AG04449 (cell line): ENCODE measurements at regions not wholly inside any gene's neighbourhood (a gene's known extent, or its start where the extent isn't known, plus 50 kb on each side); places are given as distances from the start of the nearest gene placed in this dataset.

Experiments
- CTCF ChIA-PET: fragments of 350-600 bp; formaldehyde crosslinking; extraction: SDS; loops from one replicate; lab custom pipeline; 2021; ENCODE audit warnings: antibody characterized with exemption; lab: Yijun Ruan, JAX
- POLR2A ChIA-PET: fragments of 400-600, 350-600 bp; formaldehyde crosslinking; extraction: SDS; loops from one replicate; lab custom pipeline; 2020; ENCODE audit warnings: antibody characterized with exemption, inconsistent platforms; lab: Yijun Ruan, JAX
- DNase-seq: peaks from one replicate; pipeline ENCODE4 v3.0.0-alpha.2; 2010; ENCODE audit warnings: low read depth, low spot score
- H3K4me3 ChIP-seq: 2 replicates; pipeline ENCODE4 v1.5.1; 2011; ENCODE audit warnings: low read depth, mild to moderate bottlenecking, control low read depth, low read length
- TF ChIP-seq, protein P1 (sequence below): IDR thresholded peaks from one replicate; pipeline ENCODE4 v1.5.1; 2011; ENCODE audit warnings: mild to moderate bottlenecking, moderate library complexity, low read length, control low read depth, inconsistent platforms; ENCODE audit not compliant: insufficient read depth; ENCODE audit errors: missing control alignments

DNA sequence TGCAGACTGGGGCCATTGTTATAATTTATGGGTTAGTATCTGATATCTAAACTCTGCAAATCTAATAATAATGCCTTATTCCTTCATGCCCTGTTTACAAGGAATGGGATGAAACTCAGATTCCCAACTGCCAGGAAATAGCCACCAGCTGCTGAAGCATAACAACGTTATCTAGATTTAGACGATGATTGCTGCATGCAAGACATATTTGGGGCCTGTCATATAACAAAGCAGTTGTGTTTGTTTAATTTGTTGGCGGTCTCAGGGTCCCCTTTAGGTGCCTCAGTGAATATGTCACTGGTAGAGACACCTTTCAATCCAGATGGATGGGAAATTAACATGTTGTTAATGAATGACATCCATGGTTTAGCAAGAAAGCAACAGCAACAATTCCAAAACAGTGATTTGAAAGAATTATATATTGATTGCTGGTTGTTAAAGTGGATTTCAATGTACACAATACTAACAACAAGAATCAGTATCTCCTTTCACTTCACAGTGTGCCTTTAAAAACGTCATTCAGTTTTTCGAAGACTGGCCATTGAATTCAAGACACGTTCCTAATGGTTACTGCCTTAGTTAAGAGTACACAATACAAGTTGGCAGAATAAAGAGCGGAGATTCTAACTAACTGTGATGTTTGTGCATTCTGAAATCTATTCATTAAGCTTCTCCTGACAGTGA lies 860.6 kb upstream of the CELF2 start:
- POLR2A ChIA-PET: no interaction called here
- TF ChIP-seq, protein P1, sequence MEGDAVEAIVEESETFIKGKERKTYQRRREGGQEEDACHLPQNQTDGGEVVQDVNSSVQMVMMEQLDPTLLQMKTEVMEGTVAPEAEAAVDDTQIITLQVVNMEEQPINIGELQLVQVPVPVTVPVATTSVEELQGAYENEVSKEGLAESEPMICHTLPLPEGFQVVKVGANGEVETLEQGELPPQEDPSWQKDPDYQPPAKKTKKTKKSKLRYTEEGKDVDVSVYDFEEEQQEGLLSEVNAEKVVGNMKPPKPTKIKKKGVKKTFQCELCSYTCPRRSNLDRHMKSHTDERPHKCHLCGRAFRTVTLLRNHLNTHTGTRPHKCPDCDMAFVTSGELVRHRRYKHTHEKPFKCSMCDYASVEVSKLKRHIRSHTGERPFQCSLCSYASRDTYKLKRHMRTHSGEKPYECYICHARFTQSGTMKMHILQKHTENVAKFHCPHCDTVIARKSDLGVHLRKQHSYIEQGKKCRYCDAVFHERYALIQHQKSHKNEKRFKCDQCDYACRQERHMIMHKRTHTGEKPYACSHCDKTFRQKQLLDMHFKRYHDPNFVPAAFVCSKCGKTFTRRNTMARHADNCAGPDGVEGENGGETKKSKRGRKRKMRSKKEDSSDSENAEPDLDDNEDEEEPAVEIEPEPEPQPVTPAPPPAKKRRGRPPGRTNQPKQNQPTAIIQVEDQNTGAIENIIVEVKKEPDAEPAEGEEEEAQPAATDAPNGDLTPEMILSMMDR: no peak
- no peak for DNase-seq
- no peak overlapping the region for H3K4me3 ChIP-seq
- CTCF ChIA-PET: no interaction called here

DNA sequence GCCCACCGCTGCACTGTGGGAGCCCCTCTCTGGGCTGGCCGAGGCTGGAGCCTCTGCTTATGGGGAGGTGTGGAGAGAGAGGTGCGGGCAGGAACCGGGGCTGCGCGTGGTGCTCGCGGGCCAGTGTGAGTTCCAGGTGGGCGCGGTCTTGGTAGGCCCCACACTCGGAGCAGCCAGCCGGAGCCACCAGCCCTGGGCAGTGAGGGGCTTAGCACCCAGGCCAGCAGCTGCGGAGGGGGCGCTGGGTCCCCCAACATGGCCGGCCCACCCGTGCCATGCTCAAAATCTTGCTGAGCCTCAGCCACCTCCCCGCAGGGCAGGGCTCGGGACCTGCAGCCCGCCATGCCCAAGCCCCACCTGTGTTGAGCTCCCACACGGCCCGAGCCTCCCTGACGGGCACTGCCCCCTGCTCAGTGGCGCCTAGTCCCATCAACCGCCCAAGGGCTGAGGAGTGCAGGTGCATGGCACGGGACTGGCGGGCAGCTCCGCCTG lies 856.8 kb upstream of the CELF2 start:
- no peak overlapping the region for H3K4me3 ChIP-seq
- POLR2A ChIA-PET: no interaction called here
- no peak for DNase-seq
- TF ChIP-seq, protein P1: no peak
- CTCF ChIA-PET: no interaction called here

DNA sequence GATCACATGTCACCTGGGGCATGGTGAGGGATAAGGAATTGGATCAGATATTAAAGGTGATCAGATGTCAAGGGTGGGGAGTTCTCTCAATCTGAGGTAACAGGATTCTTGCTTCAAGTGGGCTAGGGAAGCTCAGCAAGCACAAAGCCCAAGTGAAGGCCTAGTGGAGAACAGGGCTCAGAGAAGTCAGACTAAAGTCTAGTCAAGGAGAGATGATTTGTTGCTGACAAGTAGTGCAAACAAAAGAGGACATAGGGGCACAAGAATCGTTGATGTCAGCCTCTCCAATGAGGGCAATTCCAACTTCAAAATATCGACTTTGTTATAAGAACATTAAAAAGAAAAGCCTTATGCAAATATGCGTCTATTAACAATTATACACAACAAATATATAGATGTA lies 852.8 kb upstream of the CELF2 start:
- H3K4me3 ChIP-seq: no peak overlapping the region
- ChIA-PET POLR2A (no interaction called here), CTCF (no interaction called here)
- TF ChIP-seq, protein P1: no peak
- no peak for DNase-seq

DNA sequence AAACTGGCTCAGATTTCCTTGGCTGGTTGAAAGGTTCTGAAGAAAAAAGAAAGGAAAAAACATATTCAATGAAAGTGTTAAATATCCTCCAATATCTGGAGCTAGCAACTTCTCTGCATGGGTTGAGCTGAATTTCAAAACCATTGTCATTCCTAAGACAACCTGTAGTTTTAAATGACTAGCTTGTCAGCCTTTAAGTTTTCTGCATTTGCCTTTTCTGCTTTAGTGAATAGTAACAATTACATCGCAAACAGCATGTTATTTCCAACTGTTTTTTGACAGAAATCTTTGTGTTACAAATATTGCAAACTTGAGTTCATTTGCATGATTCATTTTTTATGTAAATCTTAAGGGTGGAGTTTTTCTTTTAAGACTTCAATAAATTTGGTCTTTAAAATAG lies 852.3 kb upstream of the CELF2 start:
- no peak overlapping the region for H3K4me3 ChIP-seq
- ChIA-PET POLR2A (no interaction called here), CTCF (no interaction called here)
- no peak for DNase-seq
- TF ChIP-seq, protein P1: no peak

DNA sequence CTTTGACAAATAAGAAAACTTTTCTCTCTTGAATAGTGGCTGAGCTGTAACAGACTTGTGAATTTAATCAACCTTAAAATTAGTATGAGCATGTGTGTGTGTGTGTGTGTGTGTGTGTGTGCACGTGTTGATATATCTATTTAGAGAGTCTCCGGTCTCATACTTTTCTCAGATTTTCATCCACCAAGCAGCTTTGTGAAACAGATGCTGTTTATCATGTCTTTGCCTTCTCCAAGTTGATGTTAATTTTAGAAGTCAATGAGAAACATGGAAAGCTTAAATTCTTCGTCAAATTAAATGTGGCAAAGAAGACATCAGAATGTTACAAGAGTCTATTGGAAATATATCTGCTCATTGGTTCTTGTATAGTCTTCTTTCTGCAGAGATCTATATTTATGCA lies 839.2 kb upstream of the CELF2 start:
- no peak overlapping the region for H3K4me3 ChIP-seq
- DNase-seq: no peak
- TF ChIP-seq, protein P1: no peak
- ChIA-PET CTCF (no interaction called here), POLR2A (no interaction called here)

DNA sequence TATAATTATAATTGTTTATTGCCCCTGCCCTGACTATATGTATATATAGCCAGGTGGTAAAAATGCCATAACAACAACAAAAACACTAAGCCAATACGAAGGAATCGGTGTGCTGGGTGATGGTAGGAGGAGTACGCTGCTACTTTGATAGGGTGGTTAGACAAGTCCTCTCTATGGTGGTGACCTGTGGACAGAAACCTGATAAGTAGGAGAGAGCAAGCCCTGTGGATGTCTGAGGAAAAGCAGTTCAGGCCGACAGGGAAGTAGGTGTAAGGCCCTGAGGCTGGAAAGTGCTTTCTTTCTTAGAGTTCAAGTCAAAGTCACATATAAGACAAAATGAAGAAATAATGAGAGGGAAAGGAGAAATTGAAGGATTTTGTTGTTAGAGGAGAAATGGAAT lies 823.8 kb upstream of the CELF2 start:
- no peak overlapping the region for H3K4me3 ChIP-seq
- DNase-seq: no peak
- ChIA-PET POLR2A (no interaction called here), CTCF (no interaction called here)
- TF ChIP-seq, protein P1: no peak
